Left colon (tissue), 2 donors: ENCODE measurements at regions not wholly inside any gene's neighbourhood (a gene's known extent, or its start where the extent isn't known, plus 50 kb on each side); places are given as distances from the start of the nearest gene placed in this dataset.

Source experiments
- ATAC-seq: fragments of 200-7000 bp; cut with Tn5 transposase; one replicate; pipeline ENCODE4 v1.9.1; 2020; ENCODE audit warnings: mild to moderate bottlenecking, moderate library complexity
- DNase-seq, 2 donors: peaks; one replicate each; pipeline ENCODE4 v3.0.0-alpha.2; 2020
- intact Hi-C, 2 donors: fragments of 100-400 bp; cut with DNase I in 1 of 2; cut with micrococcal nuclease in 1 of 2; formaldehyde crosslinking; loops; one replicate each; pipeline versions ENCODE4 v1.11.2 to v1.14.0; 2022; cut with DNase I, micrococcal nuclease
- donor health status: DM: no; HTN: no; CAD: no.
- donor health status: DM: yes; HTN: yes; CAD: no.

- intact Hi-C loops = no loop called here
- ATAC-seq (no peak), DNase-seq (no peak)
These were observed 102.3 kb upstream of the ID2 start for GRCh38 chr2:8579485-8580085.

- ATAC-seq (no peak), DNase-seq (no peak)
- intact Hi-C loops = no loop called here
These were observed 101.3 kb upstream of the ID2 start for GRCh38 chr2:8580316-8581233.

GRCh38 chr2:8581234-8581561 is 100.7 kb upstream of the ID2 start:
- intact Hi-C loops = no loop called here
- ATAC-seq (peak; percentile 40), DNase-seq (peak; percentile 61 to 73)

- DNase-seq = no peak
- ATAC-seq = no peak
- intact Hi-C loops = no loop called here
These were observed 100.2 kb upstream of the ID2 start for GRCh38 chr2:8581601-8582041.

- no peak for ATAC-seq
- no peak for DNase-seq
- intact Hi-C loops = no loop called here
These were observed 99.7 kb upstream of the ID2 start for GRCh38 chr2:8582191-8582590.

GRCh38 chr2:8582651-8583399 is 99.0 kb upstream of the ID2 start:
- no peak for DNase-seq
- peak; percentile 4 for ATAC-seq
- intact Hi-C loops = no loop called here

- DNase-seq (peak; percentile 99), ATAC-seq (peak; percentile 95)
- intact Hi-C loops = no loop called here
These were observed 98.3 kb upstream of the ID2 start for GRCh38 chr2:8583400-8584173.

- intact Hi-C loops = no loop called here
- peak in 1 of 2 donors; percentile 33 for DNase-seq
- ATAC-seq = no peak
These were observed 97.4 kb upstream of the ID2 start for GRCh38 chr2:8584174-8585066.

GRCh38 chr2:8586457-8587051 is 95.3 kb upstream of the ID2 start:
- no peak for ATAC-seq
- intact Hi-C loops = no loop called here
- no peak for DNase-seq

GRCh38 chr2:8587251-8587791 is 94.5 kb upstream of the ID2 start:
- ATAC-seq = no peak

GRCh38 chr2:8587920-8588830 is 93.7 kb upstream of the ID2 start:
- intact Hi-C loops = no loop called here
- DNase-seq = peak in 1 of 2 donors; percentile 9
- no peak for ATAC-seq

More at GRCh38 chr2:8587251-8587791, 94.5 kb upstream of the ID2 start:
- intact Hi-C loops = no loop called here
- no peak for DNase-seq

- DNase-seq (no peak), ATAC-seq (no peak)
- intact Hi-C loops = no loop called here
These were observed 93.0 kb upstream of the ID2 start for GRCh38 chr2:8588831-8589191.

GRCh38 chr2:8589721-8590120 is 92.1 kb upstream of the ID2 start:
- no peak for ATAC-seq
- no peak for DNase-seq
- intact Hi-C loops = no loop called here

- peak in 1 of 2 donors; percentile 4 for DNase-seq
- intact Hi-C loops = no loop called here
- no peak for ATAC-seq
These were observed 90.9 kb upstream of the ID2 start for GRCh38 chr2:8590938-8591337.

GRCh38 chr2:8592736-8593135 is 89.1 kb upstream of the ID2 start:
- peak in 1 of 2 donors; percentile 6 for DNase-seq
- intact Hi-C loops = no loop called here

GRCh38 chr2:8593243-8593642 is 88.6 kb upstream of the ID2 start:
- DNase-seq (peak in 1 of 2 donors; percentile 9), ATAC-seq (no peak)
- intact Hi-C loops = no loop called here

More at GRCh38 chr2:8592736-8593135, 89.1 kb upstream of the ID2 start:
- ATAC-seq = no peak
